OCI-LY1 (cell line): ENCODE measurements at regions not wholly inside any gene's neighbourhood (a gene's known extent, or its start where the extent isn't known, plus 50 kb on each side); places are given as distances from the start of the nearest gene placed in this dataset.

Experiments used
- CTCF ChIP-seq: fragments of 200-600 bp; sonication (generic), shearing (Covaris generic); IDR thresholded peaks from 2 replicates; pipeline ENCODE4 v1.5.1; 2017; ENCODE audit warnings: mild to moderate bottlenecking, antibody characterized with exemption, low read length, moderate library complexity, mixed read lengths
- EZH2 ChIP-seq: fragments of 200-600 bp; sonication (generic), shearing (Covaris generic); IDR thresholded peaks from 2 replicates; pipeline ENCODE4 v1.8.0; 2017; ENCODE audit warnings: borderline replicate concordance, mixed run types, mild to moderate bottlenecking, antibody characterized with exemption, low read length, moderate library complexity, mixed read lengths

DNA sequence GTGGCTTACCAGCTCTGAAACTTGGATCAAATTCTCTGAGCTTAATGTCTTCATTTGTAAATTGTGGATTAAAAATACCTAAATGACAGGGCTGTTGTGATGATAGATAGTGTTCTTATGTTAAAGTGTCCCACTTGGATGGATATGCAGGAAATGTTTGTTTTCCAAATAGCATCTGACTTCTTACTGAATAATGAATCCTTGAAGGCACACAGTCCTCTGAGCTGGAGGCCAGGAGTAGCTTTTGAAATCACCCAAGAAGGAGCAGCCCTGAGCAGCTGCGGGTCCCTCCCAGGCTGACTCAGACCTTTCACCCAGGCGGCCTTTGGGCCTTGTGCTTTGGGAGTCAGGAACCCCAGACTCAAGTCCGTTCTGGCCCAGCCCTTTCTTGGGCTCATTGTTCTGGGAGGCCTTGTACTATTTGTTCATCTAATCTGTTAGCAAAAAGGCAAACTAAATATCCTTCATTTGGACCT lies 173.0 kb upstream of the GATA6 start:
- TF ChIP-seq CTCF, result no peak
- TF ChIP-seq EZH2, result no peak
